22Rv1 (cell line): ENCODE measurements at regions not wholly inside any gene's neighbourhood (a gene's known extent, or its start where the extent isn't known, plus 50 kb on each side); places are given as distances from the start of the nearest gene placed in this dataset.

Experiments used
- ZFX ChIP-seq: fragments of 450-650 bp; IDR thresholded peaks from 2 replicates; pipeline ENCODE4 v1.6.1; 2017; ENCODE audit warnings: antibody characterized with exemption, borderline replicate concordance
- TF ChIP-seq, protein P1 (sequence below): fragments of 450-650 bp; IDR thresholded peaks from 2 replicates; pipeline ENCODE4 v1.5.1; 2017; ENCODE audit warnings: mild to moderate bottlenecking

DNA sequence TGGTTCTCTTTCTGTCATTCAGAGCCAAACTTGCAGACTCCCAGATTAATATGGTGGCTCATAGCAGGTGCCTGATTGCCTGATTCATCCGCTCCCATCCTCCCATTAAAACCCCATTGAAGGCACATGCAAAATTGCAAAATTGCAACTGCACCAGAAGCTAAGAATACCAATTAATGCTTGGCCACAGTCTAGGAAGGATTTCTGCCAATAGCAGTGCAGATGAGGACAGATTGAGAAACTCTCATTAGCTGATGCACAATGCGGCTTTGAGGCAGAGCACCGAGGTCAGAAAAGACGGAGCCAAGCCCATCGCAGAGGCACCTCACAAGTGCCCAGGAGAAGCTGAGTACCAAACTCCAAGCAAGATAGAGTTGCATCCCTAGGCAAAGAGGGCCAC lies 172.8 kb downstream of the ARL4C start:
- TF ChIP-seq, protein P1, sequence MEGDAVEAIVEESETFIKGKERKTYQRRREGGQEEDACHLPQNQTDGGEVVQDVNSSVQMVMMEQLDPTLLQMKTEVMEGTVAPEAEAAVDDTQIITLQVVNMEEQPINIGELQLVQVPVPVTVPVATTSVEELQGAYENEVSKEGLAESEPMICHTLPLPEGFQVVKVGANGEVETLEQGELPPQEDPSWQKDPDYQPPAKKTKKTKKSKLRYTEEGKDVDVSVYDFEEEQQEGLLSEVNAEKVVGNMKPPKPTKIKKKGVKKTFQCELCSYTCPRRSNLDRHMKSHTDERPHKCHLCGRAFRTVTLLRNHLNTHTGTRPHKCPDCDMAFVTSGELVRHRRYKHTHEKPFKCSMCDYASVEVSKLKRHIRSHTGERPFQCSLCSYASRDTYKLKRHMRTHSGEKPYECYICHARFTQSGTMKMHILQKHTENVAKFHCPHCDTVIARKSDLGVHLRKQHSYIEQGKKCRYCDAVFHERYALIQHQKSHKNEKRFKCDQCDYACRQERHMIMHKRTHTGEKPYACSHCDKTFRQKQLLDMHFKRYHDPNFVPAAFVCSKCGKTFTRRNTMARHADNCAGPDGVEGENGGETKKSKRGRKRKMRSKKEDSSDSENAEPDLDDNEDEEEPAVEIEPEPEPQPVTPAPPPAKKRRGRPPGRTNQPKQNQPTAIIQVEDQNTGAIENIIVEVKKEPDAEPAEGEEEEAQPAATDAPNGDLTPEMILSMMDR, result no peak
- no peak for TF ChIP-seq ZFX
